ENCODE measurements at regions not wholly inside any gene's neighbourhood (a gene's known extent, or its start where the extent isn't known, plus 50 kb on each side); places are given as distances from the start of the nearest gene placed in this dataset.

GRCh38 chr22:49208004-49208402 lies 619.7 kb downstream of the BRD1 start:
- Histone ChIP-seq H3K4me3 (ENCODE audit: low read depth in 1 of 2, low read length in 2 of 2) (no peak overlapping the region), H3K27me3 (ENCODE audit: control insufficient read depth in 1 of 2, insufficient read depth in 2 of 2, low read length in 2 of 2) (no peaks in the 10 kb centered on the region), H3K4me1 (ENCODE audit: control insufficient read depth in 1 of 2, insufficient read depth in 2 of 2, low read length in 2 of 2) (no peaks in the 10 kb centered on the region), H3K9me3 (ENCODE audit: control insufficient read depth in 1 of 2, low read length in 2 of 2) (no peaks in the 10 kb centered on the region), H3K9ac (ENCODE audit: low read depth in 1 of 2, low read length in 2 of 2) (no peak overlapping the region), H3K36me3 (ENCODE audit: control insufficient read depth in 1 of 2, insufficient read depth in 2 of 2, low read length in 2 of 2) (no peaks in the 10 kb centered on the region), H3K27ac (ENCODE audit: low read depth, low read length) (no peak overlapping the region)

- Histone ChIP-seq H3K27ac (ENCODE audit: low read depth, low read length) (no peak overlapping the region), H3K9me3 (ENCODE audit: control insufficient read depth in 1 of 2, low read length in 2 of 2) (no peaks in the 10 kb centered on the region), H3K4me1 (ENCODE audit: control insufficient read depth in 1 of 2, insufficient read depth in 2 of 2, low read length in 2 of 2) (no peaks in the 10 kb centered on the region), H3K4me3 (ENCODE audit: low read depth in 1 of 2, low read length in 2 of 2) (no peak overlapping the region), H3K9ac (ENCODE audit: low read depth in 1 of 2, low read length in 2 of 2) (no peak overlapping the region), H3K36me3 (ENCODE audit: control insufficient read depth in 1 of 2, insufficient read depth in 2 of 2, low read length in 2 of 2) (no peaks in the 10 kb centered on the region), H3K27me3 (ENCODE audit: control insufficient read depth in 1 of 2, insufficient read depth in 2 of 2, low read length in 2 of 2) (no peaks in the 10 kb centered on the region)
These were observed 620.4 kb downstream of the BRD1 start for GRCh38 chr22:49207008-49208003.

GRCh38 chr22:49206281-49206680 lies 621.4 kb downstream of the BRD1 start:
- Histone ChIP-seq H3K36me3 (ENCODE audit: control insufficient read depth in 1 of 2, insufficient read depth in 2 of 2, low read length in 2 of 2) (no peaks in the 10 kb centered on the region), H3K4me1 (ENCODE audit: control insufficient read depth in 1 of 2, insufficient read depth in 2 of 2, low read length in 2 of 2) (no peaks in the 10 kb centered on the region), H3K4me3 (ENCODE audit: low read depth in 1 of 2, low read length in 2 of 2) (no peak overlapping the region), H3K27ac (ENCODE audit: low read depth, low read length) (no peak overlapping the region), H3K9me3 (ENCODE audit: control insufficient read depth in 1 of 2, low read length in 2 of 2) (no peaks in the 10 kb centered on the region), H3K9ac (ENCODE audit: low read depth in 1 of 2, low read length in 2 of 2) (no peak overlapping the region), H3K27me3 (ENCODE audit: control insufficient read depth in 1 of 2, insufficient read depth in 2 of 2, low read length in 2 of 2) (no peaks in the 10 kb centered on the region)

- Histone ChIP-seq H3K4me3 (ENCODE audit: low read depth in 1 of 2, low read length in 2 of 2) (no peak overlapping the region), H3K27me3 (ENCODE audit: control insufficient read depth in 1 of 2, insufficient read depth in 2 of 2, low read length in 2 of 2) (no peaks in the 10 kb centered on the region), H3K9ac (ENCODE audit: low read depth in 1 of 2, low read length in 2 of 2) (no peak overlapping the region), H3K4me1 (ENCODE audit: control insufficient read depth in 1 of 2, insufficient read depth in 2 of 2, low read length in 2 of 2) (no peaks in the 10 kb centered on the region), H3K27ac (ENCODE audit: low read depth, low read length) (no peak overlapping the region), H3K36me3 (ENCODE audit: control insufficient read depth in 1 of 2, insufficient read depth in 2 of 2, low read length in 2 of 2) (no peaks in the 10 kb centered on the region), H3K9me3 (ENCODE audit: control insufficient read depth in 1 of 2, low read length in 2 of 2) (no peaks in the 10 kb centered on the region)
These were observed 622.2 kb downstream of the BRD1 start for GRCh38 chr22:49205483-49205800.

- H3K27ac ChIP-seq (ENCODE audit: low read depth, low read length): no peak overlapping the region
- no peak overlapping the region for H3K9ac ChIP-seq (ENCODE audit: low read depth in 1 of 2, low read length in 2 of 2)
- no peaks in the 10 kb centered on the region for H3K9me3 ChIP-seq (ENCODE audit: control insufficient read depth in 1 of 2, low read length in 2 of 2)
- no peaks in the 10 kb centered on the region for H3K36me3 ChIP-seq (ENCODE audit: control insufficient read depth in 1 of 2, insufficient read depth in 2 of 2, low read length in 2 of 2)
- no peaks in the 10 kb centered on the region for H3K27me3 ChIP-seq (ENCODE audit: control insufficient read depth in 1 of 2, insufficient read depth in 2 of 2, low read length in 2 of 2)
- no peak overlapping the region for H3K4me3 ChIP-seq (ENCODE audit: low read depth in 1 of 2, low read length in 2 of 2)
- H3K4me1 ChIP-seq (ENCODE audit: control insufficient read depth in 1 of 2, insufficient read depth in 2 of 2, low read length in 2 of 2): no peaks in the 10 kb centered on the region
These were observed 622.8 kb downstream of the BRD1 start for GRCh38 chr22:49204599-49205482.

GRCh38 chr22:49203859-49204598 lies 623.6 kb downstream of the BRD1 start:
- H3K27me3 ChIP-seq (ENCODE audit: control insufficient read depth in 1 of 2, insufficient read depth in 2 of 2, low read length in 2 of 2): no peaks in the 10 kb centered on the region
- H3K27ac ChIP-seq (ENCODE audit: low read depth, low read length): no peak overlapping the region
- no peaks in the 10 kb centered on the region for H3K36me3 ChIP-seq (ENCODE audit: control insufficient read depth in 1 of 2, insufficient read depth in 2 of 2, low read length in 2 of 2)
- no peak overlapping the region for H3K9ac ChIP-seq (ENCODE audit: low read depth in 1 of 2, low read length in 2 of 2)
- H3K9me3 ChIP-seq (ENCODE audit: control insufficient read depth in 1 of 2, low read length in 2 of 2): no peaks in the 10 kb centered on the region
- H3K4me1 ChIP-seq (ENCODE audit: control insufficient read depth in 1 of 2, insufficient read depth in 2 of 2, low read length in 2 of 2): no peaks in the 10 kb centered on the region
- no peak overlapping the region for H3K4me3 ChIP-seq (ENCODE audit: low read depth in 1 of 2, low read length in 2 of 2)

GRCh38 chr22:49203091-49203858 lies 624.4 kb downstream of the BRD1 start:
- Histone ChIP-seq H3K27ac (ENCODE audit: low read depth, low read length) (no peak overlapping the region), H3K4me3 (ENCODE audit: low read depth in 1 of 2, low read length in 2 of 2) (no peak overlapping the region), H3K4me1 (ENCODE audit: control insufficient read depth in 1 of 2, insufficient read depth in 2 of 2, low read length in 2 of 2) (no peaks in the 10 kb centered on the region), H3K36me3 (ENCODE audit: control insufficient read depth in 1 of 2, insufficient read depth in 2 of 2, low read length in 2 of 2) (no peaks in the 10 kb centered on the region), H3K9me3 (ENCODE audit: control insufficient read depth in 1 of 2, low read length in 2 of 2) (no peaks in the 10 kb centered on the region), H3K9ac (ENCODE audit: low read depth in 1 of 2, low read length in 2 of 2) (no peak overlapping the region), H3K27me3 (ENCODE audit: control insufficient read depth in 1 of 2, insufficient read depth in 2 of 2, low read length in 2 of 2) (no peaks in the 10 kb centered on the region)

- Histone ChIP-seq H3K4me3 (ENCODE audit: low read depth in 1 of 2, low read length in 2 of 2) (no peak overlapping the region), H3K9me3 (ENCODE audit: control insufficient read depth in 1 of 2, low read length in 2 of 2) (no peaks in the 10 kb centered on the region), H3K9ac (ENCODE audit: low read depth in 1 of 2, low read length in 2 of 2) (no peak overlapping the region), H3K36me3 (ENCODE audit: control insufficient read depth in 1 of 2, insufficient read depth in 2 of 2, low read length in 2 of 2) (no peaks in the 10 kb centered on the region), H3K27me3 (ENCODE audit: control insufficient read depth in 1 of 2, insufficient read depth in 2 of 2, low read length in 2 of 2) (peaks cover 0 to 4% of the 10 kb centered on the region in 2 donors), H3K27ac (ENCODE audit: low read depth, low read length) (no peak overlapping the region), H3K4me1 (ENCODE audit: control insufficient read depth in 1 of 2, insufficient read depth in 2 of 2, low read length in 2 of 2) (no peaks in the 10 kb centered on the region)
These were observed 625.4 kb downstream of the BRD1 start for GRCh38 chr22:49202226-49202625.

GRCh38 chr22:49201046-49201970 lies 626.4 kb downstream of the BRD1 start:
- H3K27me3 ChIP-seq (ENCODE audit: control insufficient read depth in 1 of 2, insufficient read depth in 2 of 2, low read length in 2 of 2): peaks cover 0 to 4% of the 10 kb centered on the region in 2 donors
- no peak overlapping the region for H3K4me3 ChIP-seq (ENCODE audit: low read depth in 1 of 2, low read length in 2 of 2)
- H3K9ac ChIP-seq (ENCODE audit: low read depth in 1 of 2, low read length in 2 of 2): no peak overlapping the region
- no peaks in the 10 kb centered on the region for H3K36me3 ChIP-seq (ENCODE audit: control insufficient read depth in 1 of 2, insufficient read depth in 2 of 2, low read length in 2 of 2)
- no peaks in the 10 kb centered on the region for H3K4me1 ChIP-seq (ENCODE audit: control insufficient read depth in 1 of 2, insufficient read depth in 2 of 2, low read length in 2 of 2)
- H3K9me3 ChIP-seq (ENCODE audit: control insufficient read depth in 1 of 2, low read length in 2 of 2): no peaks in the 10 kb centered on the region
- H3K27ac ChIP-seq (ENCODE audit: low read depth, low read length): no peak overlapping the region

Data from duodenal mucosa (tissue), 2 donors.